Pons (tissue), 1 donor: ENCODE measurements at regions not wholly inside any gene's neighbourhood (a gene's known extent, or its start where the extent isn't known, plus 50 kb on each side); places are given as distances from the start of the nearest gene placed in this dataset.

Experiments used
- DNase-seq: peaks from one replicate; pipeline ENCODE4 v3.0.0-alpha.2; 2016; ENCODE audit warnings: low spot score

- DNase-seq = no peak
Measured at GRCh38 chr22:48370508-48371325, 1457.0 kb downstream of the BRD1 start.

GRCh38 chr22:48369789-48370507 lies 1457.7 kb downstream of the BRD1 start:
- no peak for DNase-seq

GRCh38 chr22:48368975-48369525 lies 1458.6 kb downstream of the BRD1 start:
- DNase-seq = no peak

- no peak for DNase-seq
Measured at GRCh38 chr22:48367731-48368130, 1459.9 kb downstream of the BRD1 start.

- DNase-seq = no peak
Measured at GRCh38 chr22:48366591-48366990, 1461.1 kb downstream of the BRD1 start.

GRCh38 chr22:48366056-48366455 lies 1461.6 kb downstream of the BRD1 start:
- no peak for DNase-seq

GRCh38 chr22:48365386-48365785 lies 1462.3 kb downstream of the BRD1 start:
- no peak for DNase-seq

- no peak for DNase-seq
Measured at GRCh38 chr22:48362721-48363404, 1464.8 kb downstream of the BRD1 start.

- no peak for DNase-seq
Measured at GRCh38 chr22:48361099-48361639, 1466.5 kb downstream of the BRD1 start.

GRCh38 chr22:48359613-48359965 lies 1468.1 kb downstream of the BRD1 start:
- no peak for DNase-seq

GRCh38 chr22:48358886-48359612 lies 1468.6 kb downstream of the BRD1 start:
- no peak for DNase-seq

- DNase-seq = no peak
Measured at GRCh38 chr22:48357961-48358360, 1469.7 kb downstream of the BRD1 start.

- no peak for DNase-seq
Measured at GRCh38 chr22:48357196-48357595, 1470.5 kb downstream of the BRD1 start.

GRCh38 chr22:48356731-48357130 lies 1470.9 kb downstream of the BRD1 start:
- DNase-seq = no peak

- no peak for DNase-seq
Measured at GRCh38 chr22:48354096-48354495, 1473.6 kb downstream of the BRD1 start.

- no peak for DNase-seq
Measured at GRCh38 chr22:48353116-48353947, 1474.3 kb downstream of the BRD1 start.

- no peak for DNase-seq
Measured at GRCh38 chr22:48352086-48352911, 1475.4 kb downstream of the BRD1 start.

GRCh38 chr22:48351376-48352085 lies 1476.1 kb downstream of the BRD1 start:
- no peak for DNase-seq

- no peak for DNase-seq
Measured at GRCh38 chr22:48350456-48350855, 1477.2 kb downstream of the BRD1 start.
